ENCODE measurements at regions not wholly inside any gene's neighbourhood (a gene's known extent, or its start where the extent isn't known, plus 50 kb on each side); places are given as distances from the start of the nearest gene placed in this dataset.

DNA sequence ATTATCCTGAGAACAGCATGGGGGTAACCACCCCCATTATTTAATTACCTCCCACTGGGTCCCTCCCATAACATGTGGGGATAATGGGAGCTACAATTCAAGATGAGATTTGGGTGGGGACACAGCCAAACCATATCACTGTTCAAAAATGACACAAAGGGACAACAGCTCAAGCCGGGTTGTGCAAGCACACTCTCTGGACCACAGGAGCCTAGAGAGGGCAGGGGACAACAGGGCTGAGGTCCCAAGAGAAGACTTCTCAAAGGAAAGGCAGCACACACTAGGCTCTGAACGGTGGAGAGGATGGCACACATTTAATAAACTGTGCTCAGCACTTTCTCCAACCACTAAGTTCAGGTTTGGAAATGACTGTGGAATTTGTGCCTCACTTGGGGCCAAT is 122.1 kb upstream of the PKDCC start:
- H3K9ac ChIP-seq (ENCODE audit: control insufficient read depth, insufficient read depth, low read length) = no peak overlapping the region
- in situ Hi-C loops (cut with MboI) (no loop called here), intact Hi-C loops (cut with micrococcal nuclease; ENCODE audit: unreplicated experiment) (no loop called here)
- no TSS peak for BruUV-seq (replicated peaks)
- H3K27ac ChIP-seq (ENCODE audit: control insufficient read depth, insufficient read depth) = no peak overlapping the region
- no peak for DNase-seq (ENCODE audit: low read depth, low spot score)
- 79% methylated on average over 2 of the region's 2 CpGs for WGBS (ENCODE audit: insufficient coverage, insufficient replicate concordance, low lambda C conversion rate, missing lambda C conversion rate)
- SMC1A ChIA-PET (ENCODE audit: uncharacterized antibody, unreplicated experiment) = no interaction called here
- no peaks in the 10 kb centered on the region for H3K79me2 ChIP-seq (ENCODE audit: control insufficient read depth, insufficient read depth, low read length)
- no peaks in the 10 kb centered on the region for H3K36me3 ChIP-seq (ENCODE audit: control insufficient read depth in 2 of 2, insufficient read depth in 2 of 2, low read length in 1 of 2)
- H3K4me3 ChIP-seq = no peak overlapping the region
- H2AFZ ChIP-seq (ENCODE audit: control insufficient read depth, low read depth, low read length) = no peak overlapping the region
- no peak for FAIRE-seq
- CTCF ChIA-PET = no interaction called here
- H3K4me1 ChIP-seq (ENCODE audit: control insufficient read depth, insufficient read depth, low read length) = no peaks in the 10 kb centered on the region; the same call in 1 of the 2 replicates
- no peaks in the 10 kb centered on the region for H4K20me1 ChIP-seq (ENCODE audit: control insufficient read depth, insufficient read depth)
- H3K9me3 ChIP-seq (replicated peaks; ENCODE audit: control insufficient read depth, insufficient read depth, low read length) = peaks cover 5% of the 10 kb centered on the region
- POLR2A ChIA-PET = no interaction called here
- no peak for ATAC-seq
- TF ChIP-seq EZH2 (IDR thresholded peaks at IDR 0.05; ENCODE audit: borderline replicate concordance, control insufficient read depth, low read depth, low read length) (no peak), BACH1 (IDR thresholded peaks at IDR 0.05; ENCODE audit: borderline replicate concordance) (no peak), ZZZ3 (IDR thresholded peaks at IDR 0.05; ENCODE audit: control insufficient read depth, insufficient read length, low read depth) (no peak), RELA (IDR thresholded peaks at IDR 0.05; ENCODE audit: borderline replicate concordance, partially characterized antibody) (no peak), ATF7 (IDR thresholded peaks at IDR 0.05; ENCODE audit: low read depth) (no peak), ZNF384 (IDR thresholded peaks at IDR 0.05; ENCODE audit: borderline replicate concordance, low read depth, low read length) (no peak), SMAD5 (IDR thresholded peaks at IDR 0.05; ENCODE audit: low read depth) (no peak)
- TF ChIP-seq, protein P1, sequence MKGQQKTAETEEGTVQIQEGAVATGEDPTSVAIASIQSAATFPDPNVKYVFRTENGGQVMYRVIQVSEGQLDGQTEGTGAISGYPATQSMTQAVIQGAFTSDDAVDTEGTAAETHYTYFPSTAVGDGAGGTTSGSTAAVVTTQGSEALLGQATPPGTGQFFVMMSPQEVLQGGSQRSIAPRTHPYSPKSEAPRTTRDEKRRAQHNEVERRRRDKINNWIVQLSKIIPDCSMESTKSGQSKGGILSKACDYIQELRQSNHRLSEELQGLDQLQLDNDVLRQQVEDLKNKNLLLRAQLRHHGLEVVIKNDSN (IDR thresholded peaks at IDR 0.05; ENCODE audit: borderline replicate concordance, extremely low read length, insufficient read depth, low read depth, low read length) = no peak
- no peaks in the 10 kb centered on the region for H3K27me3 ChIP-seq (replicated peaks in 1 of 2; ENCODE audit: control insufficient read depth in 2 of 2, insufficient read depth in 2 of 2, low read length in 1 of 2)
- no peak overlapping the region for H3K4me2 ChIP-seq (ENCODE audit: control insufficient read depth, insufficient read depth)
- RAD21 ChIA-PET (ENCODE audit: unreplicated experiment) = no interaction called here

All from GM12878 (cell line).